Keratinocyte (primary cell): ENCODE measurements at regions not wholly inside any gene's neighbourhood (a gene's known extent, or its start where the extent isn't known, plus 50 kb on each side); places are given as distances from the start of the nearest gene placed in this dataset.

ENCODE experiments used
- DNase-seq: peaks from one replicate; pipeline ENCODE4 v3.0.0-alpha.2; 2011; ENCODE audit warnings: low read depth, missing footprints, low spot score
- FAIRE-seq: peaks from 2 replicates; lab custom pipeline; 2011; peaks lifted over from hg19 to GRCh38; lab: Jason Lieb, UNC
- H2AFZ ChIP-seq: 2 replicates; pipeline ENCODE4 v1.6.0; 2012; ENCODE audit warnings: low read length, control low read depth, inconsistent platforms; ENCODE audit not compliant: control insufficient read depth
- H3K27ac ChIP-seq: 2 replicates; pipeline ENCODE4 v1.5.1; 2011; ENCODE audit warnings: low read length; ENCODE audit not compliant: control insufficient read depth, insufficient read depth
- H3K27me3 ChIP-seq: 3 replicates; pipeline ENCODE4 v1.6.0; 2011; ENCODE audit warnings: low read length; ENCODE audit not compliant: control insufficient read depth, insufficient read depth; ENCODE audit errors: extremely low read depth
- H3K36me3 ChIP-seq, 2 experiments: 2 replicates in 1 of 2; 3 replicates in 1 of 2; pipeline ENCODE4 v1.5.1; 2011; ENCODE audit warnings: low read length in 2 of 2, mild to moderate bottlenecking in 1 of 2; ENCODE audit not compliant: control insufficient read depth in 2 of 2, insufficient read depth in 2 of 2; ENCODE audit errors: extremely low read depth in 1 of 2
- H3K4me1 ChIP-seq: 3 replicates; pipeline ENCODE4 v1.5.1; 2011; ENCODE audit warnings: low read length; ENCODE audit not compliant: control insufficient read depth, insufficient read depth; ENCODE audit errors: extremely low read depth
- H3K4me2 ChIP-seq: 3 replicates; pipeline ENCODE4 v1.6.0; 2011; ENCODE audit warnings: low read depth, low read length; ENCODE audit not compliant: control insufficient read depth, insufficient read depth; ENCODE audit errors: extremely low read depth
- H3K4me3 ChIP-seq, 3 experiments: fragments of 200-600 bp in 1 of 3; sonication (generic) in 1 of 3; 2 replicates in 2 of 3; 3 replicates in 1 of 3; pipeline ENCODE4 v1.5.1; 2011 to 2016; ENCODE audit warnings: low read length in 3 of 3, mild to moderate bottlenecking in 3 of 3, control low read depth in 2 of 3, inconsistent platforms in 1 of 3, low read depth in 1 of 3, mixed read lengths in 1 of 3, mixed run types in 1 of 3, moderate library complexity in 1 of 3; ENCODE audit not compliant: control insufficient read depth in 2 of 3, insufficient read depth in 2 of 3; ENCODE audit errors: extremely low read depth in 1 of 3
- H3K79me2 ChIP-seq: 2 replicates; pipeline ENCODE4 v1.6.0; 2012; ENCODE audit warnings: low read length; ENCODE audit not compliant: control insufficient read depth, insufficient read depth
- H3K9ac ChIP-seq: 3 replicates; pipeline ENCODE4 v1.6.0; 2011; ENCODE audit warnings: low read length; ENCODE audit not compliant: control insufficient read depth, insufficient read depth; ENCODE audit errors: extremely low read depth
- H3K9me1 ChIP-seq: 3 replicates; pipeline ENCODE4 v1.6.0; 2011; ENCODE audit warnings: low read length; ENCODE audit not compliant: control insufficient read depth, insufficient read depth; ENCODE audit errors: extremely low read depth
- H3K9me3 ChIP-seq: 2 replicates; pipeline ENCODE4 v1.5.1; 2012; ENCODE audit warnings: low read depth, low read length; ENCODE audit not compliant: control insufficient read depth
- H4K20me1 ChIP-seq: 3 replicates; pipeline ENCODE4 v1.6.0; 2011; ENCODE audit warnings: low read length; ENCODE audit not compliant: control insufficient read depth, insufficient read depth; ENCODE audit errors: extremely low read depth
- EZH2 ChIP-seq: IDR thresholded peaks from one replicate; pipeline ENCODE4 v1.6.1; 2012; ENCODE audit warnings: inconsistent platforms, mild to moderate bottlenecking, low read length, moderate library complexity
- dilution Hi-C: fragments of 300-500 bp; cut with MboI; formaldehyde crosslinking; loops from one replicate; pipeline ENCODE4 v1.7.0; 2020; ENCODE audit warnings: low sequenced_read_pairs; ENCODE audit not compliant: extremely low pct_ligation_motif_present
- TF ChIP-seq, protein P1 (sequence below), 3 experiments: IDR thresholded peaks in 1 of 3; conservative IDR thresholded peaks in 1 of 3; optimal IDR thresholded peaks in 1 of 3; 2 replicates in 2 of 3; 3 replicates in 1 of 3; pipeline versions ENCODE3 to v1.5.1; 2011; ENCODE audit warnings: low read length in 3 of 3, mild to moderate bottlenecking in 3 of 3, moderate library complexity in 2 of 3, control low read depth in 1 of 3, inconsistent platforms in 1 of 3; ENCODE audit not compliant: insufficient read depth in 2 of 3; ENCODE audit errors: extremely low read depth in 1 of 3

GRCh38 chrX:94065091-94065490 is 391.1 kb downstream of the FAM133A start:
- dilution Hi-C loops, result no loop called here
- no peaks in the 10 kb centered on the region for H3K36me3 ChIP-seq

DNA sequence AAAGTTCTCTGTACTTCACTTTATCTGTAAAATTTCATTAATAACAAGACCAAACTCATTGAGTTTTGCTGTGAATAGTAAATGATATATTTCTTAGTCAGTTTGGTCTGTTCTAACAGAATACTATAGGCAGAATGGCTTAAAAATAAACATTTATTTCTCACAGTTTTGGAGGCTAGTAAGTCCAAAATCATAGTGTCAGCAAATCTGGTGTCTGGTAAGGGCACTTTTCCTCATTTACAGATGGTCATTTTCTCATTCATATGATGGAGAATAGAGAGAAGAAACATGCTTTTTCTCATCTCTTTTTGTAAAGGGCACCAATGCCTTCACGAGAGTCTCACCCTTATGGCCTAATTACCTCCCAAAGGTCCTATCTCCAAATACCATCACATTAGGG is 415.1 kb downstream of the FAM133A start:
- Histone ChIP-seq H2AFZ (no peak overlapping the region), H3K4me1 (no peaks in the 10 kb centered on the region), H3K4me2 (no peak overlapping the region), H3K9me1 (no peaks in the 10 kb centered on the region), H3K36me3 (no peaks in the 10 kb centered on the region), H3K79me2 (no peaks in the 10 kb centered on the region), H3K9ac (no peak overlapping the region), H3K27ac (no peak overlapping the region), H3K27me3 (no peaks in the 10 kb centered on the region), H3K9me3 (no peaks in the 10 kb centered on the region), H3K4me3 (no peak overlapping the region), H4K20me1 (no peaks in the 10 kb centered on the region)
- DNase-seq, result no peak
- dilution Hi-C loops, result no loop called here
- TF ChIP-seq EZH2, result no peak
- TF ChIP-seq, protein P1, sequence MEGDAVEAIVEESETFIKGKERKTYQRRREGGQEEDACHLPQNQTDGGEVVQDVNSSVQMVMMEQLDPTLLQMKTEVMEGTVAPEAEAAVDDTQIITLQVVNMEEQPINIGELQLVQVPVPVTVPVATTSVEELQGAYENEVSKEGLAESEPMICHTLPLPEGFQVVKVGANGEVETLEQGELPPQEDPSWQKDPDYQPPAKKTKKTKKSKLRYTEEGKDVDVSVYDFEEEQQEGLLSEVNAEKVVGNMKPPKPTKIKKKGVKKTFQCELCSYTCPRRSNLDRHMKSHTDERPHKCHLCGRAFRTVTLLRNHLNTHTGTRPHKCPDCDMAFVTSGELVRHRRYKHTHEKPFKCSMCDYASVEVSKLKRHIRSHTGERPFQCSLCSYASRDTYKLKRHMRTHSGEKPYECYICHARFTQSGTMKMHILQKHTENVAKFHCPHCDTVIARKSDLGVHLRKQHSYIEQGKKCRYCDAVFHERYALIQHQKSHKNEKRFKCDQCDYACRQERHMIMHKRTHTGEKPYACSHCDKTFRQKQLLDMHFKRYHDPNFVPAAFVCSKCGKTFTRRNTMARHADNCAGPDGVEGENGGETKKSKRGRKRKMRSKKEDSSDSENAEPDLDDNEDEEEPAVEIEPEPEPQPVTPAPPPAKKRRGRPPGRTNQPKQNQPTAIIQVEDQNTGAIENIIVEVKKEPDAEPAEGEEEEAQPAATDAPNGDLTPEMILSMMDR (optimal IDR thresholded peaks at IDR 0.05 in 1 of 3, IDR thresholded peaks at IDR 0.05 in 1 of 3, conservative IDR thresholded peaks at IDR 0.05 in 1 of 3; ENCODE audit: extremely low read depth in 1 of 3, insufficient read depth in 2 of 3, low read length in 3 of 3), result no peak
- FAIRE-seq, result no peak

More at GRCh38 chrX:94065091-94065490, 391.1 kb downstream of the FAM133A start:
- no peak overlapping the region for H3K9ac ChIP-seq
- no peaks in the 10 kb centered on the region for H3K4me1 ChIP-seq
- H3K9me1 ChIP-seq, result no peaks in the 10 kb centered on the region
- no peak for DNase-seq
- no peak overlapping the region for H3K27ac ChIP-seq
- TF ChIP-seq EZH2, result no peak
- TF ChIP-seq, protein P1 (optimal IDR thresholded peaks at IDR 0.05 in 1 of 3, IDR thresholded peaks at IDR 0.05 in 1 of 3, conservative IDR thresholded peaks at IDR 0.05 in 1 of 3; ENCODE audit: extremely low read depth in 1 of 3, insufficient read depth in 2 of 3, low read length in 3 of 3), result no peak
- no peak overlapping the region for H2AFZ ChIP-seq
- no peak for FAIRE-seq
- no peaks in the 10 kb centered on the region for H4K20me1 ChIP-seq
- H3K79me2 ChIP-seq, result no peaks in the 10 kb centered on the region
- H3K9me3 ChIP-seq, result no peaks in the 10 kb centered on the region
- H3K4me2 ChIP-seq, result no peak overlapping the region
- no peak overlapping the region for H3K4me3 ChIP-seq
- no peaks in the 10 kb centered on the region for H3K27me3 ChIP-seq
